ENCODE measurements at regions not wholly inside any gene's neighbourhood (a gene's known extent, or its start where the extent isn't known, plus 50 kb on each side); places are given as distances from the start of the nearest gene placed in this dataset.

GRCh38 chr9:2337627-2338026 is 284.0 kb upstream of the VLDLR start (continued):
- TF ChIP-seq KMT2A (CRISPR knock-in tag; IDR thresholded peaks at IDR 0.05) (no peak), ZBTB46 (CRISPR knock-in tag; IDR thresholded peaks at IDR 0.05; ENCODE audit: borderline replicate concordance) (no peak), FOXO1 (CRISPR knock-in tag; IDR thresholded peaks at IDR 0.05) (no peak), U2AF2 (IDR thresholded peaks at IDR 0.05; ENCODE audit: low read depth, low read length) (no peak), ARID5B (CRISPR knock-in tag; IDR thresholded peaks at IDR 0.05) (no peak), RFX5 (IDR thresholded peaks at IDR 0.05; ENCODE audit: low read depth, low read length) (no peak), FOXO4 (CRISPR knock-in tag; conservative IDR thresholded peaks at IDR 0.05) (no peak), JUN (CRISPR knock-in tag; IDR thresholded peaks at IDR 0.05) (no peak), NR0B2 (CRISPR knock-in tag; IDR thresholded peaks at IDR 0.05) (no peak)

All from HepG2 (cell line).